Right lung (tissue), 2 donors: ENCODE measurements at regions not wholly inside any gene's neighbourhood (a gene's known extent, or its start where the extent isn't known, plus 50 kb on each side); places are given as distances from the start of the nearest gene placed in this dataset.

Experiments used
- DNase-seq, 2 donors: peaks; one replicate each; pipeline ENCODE4 v3.0.0-alpha.2; 2013

GRCh38 chr20:58139849-58140786, 88.3 kb downstream of the ANKRD60 start:
- no peak for DNase-seq

GRCh38 chr20:58138395-58138794, 90.1 kb downstream of the ANKRD60 start:
- no peak for DNase-seq

- DNase-seq, result no peak
Observed at GRCh38 chr20:58137651-58138265, 90.7 kb downstream of the ANKRD60 start.

GRCh38 chr20:58137236-58137635, 91.2 kb downstream of the ANKRD60 start:
- DNase-seq, result no peak

GRCh38 chr20:58136149-58136484, 92.3 kb downstream of the ANKRD60 start:
- DNase-seq, result no peak

GRCh38 chr20:58135441-58136148, 92.9 kb downstream of the ANKRD60 start:
- no peak for DNase-seq

GRCh38 chr20:58133020-58133808, 95.2 kb downstream of the ANKRD60 start:
- no peak for DNase-seq

- DNase-seq, result peak; percentile 31 to 40
Observed at GRCh38 chr20:58131551-58132142, 96.8 kb downstream of the ANKRD60 start.

- DNase-seq, result no peak
Observed at GRCh38 chr20:58131151-58131550, 97.3 kb downstream of the ANKRD60 start.

GRCh38 chr20:58130581-58130980, 97.9 kb downstream of the ANKRD60 start:
- no peak for DNase-seq

- DNase-seq, result no peak
Observed at GRCh38 chr20:58130156-58130555, 98.3 kb downstream of the ANKRD60 start.

GRCh38 chr20:58129721-58130151, 98.7 kb downstream of the ANKRD60 start:
- no peak for DNase-seq

- DNase-seq, result no peak
Observed at GRCh38 chr20:58128635-58129625, 99.5 kb downstream of the ANKRD60 start.

GRCh38 chr20:58127701-58128111, 100.7 kb downstream of the ANKRD60 start:
- DNase-seq, result no peak

GRCh38 chr20:58125726-58126125, 102.7 kb downstream of the ANKRD60 start:
- DNase-seq, result no peak

- no peak for DNase-seq
Observed at GRCh38 chr20:58117944-58118343, 110.5 kb downstream of the ANKRD60 start.

GRCh38 chr20:58116505-58116904, 111.9 kb downstream of the ANKRD60 start:
- DNase-seq, result no peak

- no peak for DNase-seq
Observed at GRCh38 chr20:58113716-58114115, 114.7 kb downstream of the ANKRD60 start.

- DNase-seq, result no peak
Observed at GRCh38 chr20:58112017-58112781, 116.3 kb downstream of the ANKRD60 start.
